Ramos (cell line): ENCODE measurements at regions not wholly inside any gene's neighbourhood (a gene's known extent, or its start where the extent isn't known, plus 50 kb on each side); places are given as distances from the start of the nearest gene placed in this dataset.
"Not testable (repeated sequence)": the region's sequence is repeated elsewhere in the genome, so short reads cannot be mapped to it uniquely, and the experiment has no call there.

ENCODE experiments used
- in situ Hi-C: fragments of 300-500 bp; cut with MboI; formaldehyde crosslinking; loops from one replicate; pipeline ENCODE4 v1.14.3; 2022; ENCODE audit warnings: low sequenced_read_pairs; ENCODE audit not compliant: unreplicated experiment

GRCh38 chr4:62434921-62435320 is 1234.8 kb downstream of the ADGRL3 start:
- in situ Hi-C loops: no loop called here

- in situ Hi-C loops: not testable (repeated sequence)
These were observed 1231.5 kb downstream of the ADGRL3 start for GRCh38 chr4:62431513-62432231.

GRCh38 chr4:62429297-62429696 is 1229.2 kb downstream of the ADGRL3 start:
- in situ Hi-C loops: no loop called here

GRCh38 chr4:62415256-62415655 is 1215.1 kb downstream of the ADGRL3 start:
- in situ Hi-C loops: no loop called here

- in situ Hi-C loops: no loop called here
These were observed 1214.4 kb downstream of the ADGRL3 start for GRCh38 chr4:62414563-62414962.

- in situ Hi-C loops: no loop called here
These were observed 1210.4 kb downstream of the ADGRL3 start for GRCh38 chr4:62410371-62411003.

- in situ Hi-C loops: no loop called here
These were observed 1208.3 kb downstream of the ADGRL3 start for GRCh38 chr4:62408454-62408853.

- in situ Hi-C loops: no loop called here
These were observed 1207.4 kb downstream of the ADGRL3 start for GRCh38 chr4:62407534-62407933.

- in situ Hi-C loops: no loop called here
These were observed 1202.1 kb downstream of the ADGRL3 start for GRCh38 chr4:62402088-62402806.

- in situ Hi-C loops: no loop called here
These were observed 1199.1 kb downstream of the ADGRL3 start for GRCh38 chr4:62399242-62399641.

- in situ Hi-C loops: no loop called here
These were observed 1198.2 kb downstream of the ADGRL3 start for GRCh38 chr4:62398318-62398717.

GRCh38 chr4:62394766-62395165 is 1194.6 kb downstream of the ADGRL3 start:
- in situ Hi-C loops: no loop called here

GRCh38 chr4:62387808-62388207 is 1187.7 kb downstream of the ADGRL3 start:
- in situ Hi-C loops: no loop called here

GRCh38 chr4:62377700-62378099 is 1177.6 kb downstream of the ADGRL3 start:
- in situ Hi-C loops: no loop called here

GRCh38 chr4:62377245-62377644 is 1177.1 kb downstream of the ADGRL3 start:
- in situ Hi-C loops: no loop called here

GRCh38 chr4:62366939-62367338 is 1166.8 kb downstream of the ADGRL3 start:
- in situ Hi-C loops: no loop called here

GRCh38 chr4:62360156-62360545 is 1160.0 kb downstream of the ADGRL3 start:
- in situ Hi-C loops: no loop called here

- in situ Hi-C loops: no loop called here
These were observed 1159.5 kb downstream of the ADGRL3 start for GRCh38 chr4:62359441-62360155.

- in situ Hi-C loops: no loop called here
These were observed 1144.8 kb downstream of the ADGRL3 start for GRCh38 chr4:62344915-62345314.

GRCh38 chr4:62344474-62344873 is 1144.3 kb downstream of the ADGRL3 start:
- in situ Hi-C loops: no loop called here

GRCh38 chr4:62342346-62342745 is 1142.2 kb downstream of the ADGRL3 start:
- in situ Hi-C loops: no loop called here
